Activated CD8-positive, alpha-beta memory T cell treated with anti-CD3 and anti-CD28 coated beads, Interleukin-2, amount 50 U/mL, for 24 hours (primary cell): ENCODE measurements at regions not wholly inside any gene's neighbourhood (a gene's known extent, or its start where the extent isn't known, plus 50 kb on each side); places are given as distances from the start of the nearest gene placed in this dataset.

ENCODE experiments used
- DNase-seq: peaks from one replicate; pipeline ENCODE4 v3.0.0-alpha.2; 2020; ENCODE audit errors: extremely low read depth

DNA sequence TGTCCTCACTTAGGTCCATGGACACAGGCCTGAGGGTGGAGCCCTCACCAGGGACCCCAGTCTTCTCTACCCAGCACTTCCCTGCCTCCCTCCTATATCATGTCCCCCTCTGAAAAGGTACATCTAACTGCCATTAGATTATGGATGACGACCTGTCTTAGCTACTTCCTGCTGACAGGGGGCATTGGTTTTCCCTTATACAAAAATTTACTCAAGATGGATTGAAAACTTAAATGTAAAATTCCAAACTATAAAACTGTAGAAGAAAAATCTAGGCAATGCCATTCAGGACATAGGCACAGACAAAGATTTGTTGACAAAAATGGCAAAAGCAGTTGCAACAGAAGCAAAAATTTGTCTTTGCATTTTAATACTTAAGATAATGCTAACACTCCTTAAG lies 623.2 kb upstream of the FAM174A start:
- no peak for DNase-seq

DNA sequence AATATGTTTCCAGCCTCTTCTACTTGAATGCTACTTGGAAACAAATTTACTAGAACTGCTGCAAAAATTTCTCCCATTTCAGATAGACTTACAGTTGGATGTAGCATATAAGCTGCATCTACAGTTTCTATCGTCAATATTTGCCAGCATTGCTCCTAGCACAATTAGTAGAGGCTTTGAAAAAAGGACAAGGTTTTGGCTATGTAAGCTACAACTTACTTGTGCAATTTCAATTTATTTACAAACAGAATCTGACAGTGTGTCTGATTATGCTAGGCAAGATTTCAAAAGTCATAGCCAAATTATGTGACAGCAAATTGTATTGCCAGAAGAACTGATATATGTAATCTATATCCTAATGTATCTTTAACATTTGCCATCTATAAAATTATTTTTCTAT lies 628.4 kb upstream of the FAM174A start:
- no peak for DNase-seq

DNA sequence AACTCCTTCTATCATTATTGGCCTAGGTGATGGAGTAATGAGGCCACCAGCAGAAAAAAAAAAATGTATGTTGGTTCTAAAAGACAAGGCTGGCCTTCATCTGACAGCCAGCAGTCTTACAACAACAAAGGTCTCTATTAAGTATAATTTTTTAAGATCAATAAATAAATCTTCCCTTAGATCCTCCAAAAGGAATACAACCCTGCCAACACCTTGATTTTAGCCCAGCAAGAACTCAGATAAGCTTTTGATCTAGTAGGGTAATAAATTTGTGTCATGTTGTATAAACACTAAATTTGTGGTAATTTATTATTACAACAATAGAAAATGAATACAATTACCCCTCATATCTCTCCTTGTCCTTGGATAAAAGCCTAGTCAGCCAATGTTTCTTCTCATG lies 633.2 kb upstream of the FAM174A start:
- DNase-seq = no peak

DNA sequence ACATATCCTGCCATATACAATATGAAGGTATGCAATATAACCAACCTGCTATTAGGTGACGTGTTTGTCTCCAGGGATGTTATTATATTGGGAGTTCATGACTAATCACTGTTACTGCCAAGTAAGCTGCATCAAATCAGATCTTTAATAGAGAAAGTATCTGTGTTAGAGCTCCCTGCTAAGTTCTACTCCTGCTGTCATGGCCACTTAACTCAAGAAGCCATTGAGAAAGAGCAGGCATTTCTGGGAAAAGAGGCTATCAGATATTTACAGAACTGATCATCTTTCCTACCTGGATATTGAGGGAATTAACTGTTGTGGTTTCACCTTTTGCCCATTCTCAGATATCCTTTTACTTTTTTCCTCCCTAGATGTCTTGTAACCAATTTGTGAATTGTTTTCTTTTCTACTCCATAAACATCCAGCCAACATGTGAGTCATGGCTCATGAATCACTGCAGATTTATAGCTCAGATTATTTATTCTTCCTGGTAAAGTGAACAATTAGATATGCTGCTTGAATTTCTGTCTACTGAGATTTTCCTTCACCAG lies 634.8 kb upstream of the FAM174A start:
- no peak for DNase-seq

DNA sequence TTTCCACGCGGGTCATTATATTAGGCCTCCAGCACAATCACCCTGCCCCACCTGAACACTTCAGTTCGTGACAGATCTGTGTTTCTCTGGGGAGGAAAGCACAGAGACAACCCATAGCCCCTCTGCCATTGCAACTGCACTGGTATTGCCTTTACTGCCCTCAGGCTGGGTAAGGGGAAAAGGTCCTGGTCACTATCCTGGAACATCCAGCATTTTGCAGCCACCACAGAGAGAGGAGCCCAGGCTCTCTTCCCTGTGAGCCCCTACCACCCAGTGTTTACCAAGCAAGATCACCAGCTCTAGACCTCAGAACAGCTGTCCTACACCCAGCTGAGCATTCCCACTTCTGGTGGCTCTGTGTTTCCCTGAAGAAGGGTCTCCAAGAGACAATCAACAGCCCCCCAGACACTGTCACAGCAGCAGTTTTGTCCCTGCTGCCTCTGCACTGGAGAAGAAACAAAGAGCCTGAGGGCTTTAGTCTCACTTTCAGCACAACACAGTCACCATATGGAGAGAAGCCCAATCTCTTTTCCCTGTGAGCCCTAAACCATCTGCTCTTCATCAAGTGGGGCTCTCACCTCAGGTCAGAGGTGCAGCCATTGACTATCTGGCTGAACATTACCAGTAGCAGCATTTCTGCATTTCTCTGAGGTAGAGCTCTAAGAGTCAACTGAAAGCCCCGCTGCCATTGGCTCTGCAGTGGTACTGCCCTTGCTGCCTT lies 655.2 kb upstream of the FAM174A start:
- no peak for DNase-seq

DNA sequence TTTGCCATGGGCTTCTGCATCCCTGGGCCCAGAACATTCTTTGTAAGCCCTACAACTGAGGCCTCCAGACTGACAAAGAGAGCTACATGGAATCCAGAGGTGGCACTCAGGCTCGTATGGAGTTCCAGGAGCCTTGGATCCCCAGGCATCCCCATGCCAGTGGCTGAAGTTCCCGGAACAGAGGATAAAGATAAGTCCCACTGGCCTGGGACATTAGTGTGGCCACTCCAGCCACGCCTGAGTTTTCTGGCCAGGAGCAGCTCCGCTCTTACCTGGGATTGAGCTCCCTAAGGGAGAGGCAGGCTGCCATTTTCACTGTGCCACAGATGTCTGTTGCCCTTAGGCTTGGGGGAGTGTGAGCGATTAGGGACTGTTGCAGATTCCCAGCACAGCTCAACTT lies 656.3 kb upstream of the FAM174A start:
- DNase-seq = no peak

DNA sequence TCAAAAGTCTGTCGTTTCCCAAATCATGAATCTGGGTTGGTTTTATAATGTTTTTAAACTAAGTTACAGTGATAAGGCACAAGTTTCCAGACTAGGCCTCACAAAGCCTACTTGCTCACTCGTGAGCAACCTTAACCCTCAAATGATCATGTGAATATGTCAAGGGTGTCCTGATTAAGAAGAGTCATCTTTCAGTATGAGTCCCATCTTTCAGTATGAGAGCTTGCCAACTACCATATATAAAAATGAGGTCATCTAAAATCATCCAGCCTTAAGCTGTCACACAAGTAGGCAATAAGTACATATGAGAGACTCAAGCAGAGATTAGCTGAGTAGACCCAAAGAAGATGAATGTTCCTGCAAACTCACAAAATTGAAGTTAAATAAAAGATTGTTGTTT lies 668.4 kb upstream of the FAM174A start:
- DNase-seq = no peak

DNA sequence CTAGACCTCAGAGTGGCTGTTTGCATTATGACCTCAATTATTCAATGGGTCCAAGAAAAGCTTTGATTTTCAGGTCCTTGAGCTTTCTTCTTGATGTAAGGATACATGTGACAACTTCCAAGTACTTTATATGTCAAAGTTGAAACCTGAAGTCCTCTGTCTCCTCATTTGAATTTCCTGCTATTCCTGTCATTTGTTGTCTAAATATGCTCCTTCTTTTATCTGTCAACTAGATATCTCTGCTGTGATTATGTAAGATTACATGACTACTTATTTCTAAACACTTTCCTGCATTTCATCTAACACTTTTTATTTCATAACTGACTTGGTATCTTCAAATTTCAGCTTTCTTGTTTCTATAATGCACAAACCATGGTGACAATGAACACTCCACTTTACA lies 670.0 kb upstream of the FAM174A start:
- DNase-seq = no peak

DNA sequence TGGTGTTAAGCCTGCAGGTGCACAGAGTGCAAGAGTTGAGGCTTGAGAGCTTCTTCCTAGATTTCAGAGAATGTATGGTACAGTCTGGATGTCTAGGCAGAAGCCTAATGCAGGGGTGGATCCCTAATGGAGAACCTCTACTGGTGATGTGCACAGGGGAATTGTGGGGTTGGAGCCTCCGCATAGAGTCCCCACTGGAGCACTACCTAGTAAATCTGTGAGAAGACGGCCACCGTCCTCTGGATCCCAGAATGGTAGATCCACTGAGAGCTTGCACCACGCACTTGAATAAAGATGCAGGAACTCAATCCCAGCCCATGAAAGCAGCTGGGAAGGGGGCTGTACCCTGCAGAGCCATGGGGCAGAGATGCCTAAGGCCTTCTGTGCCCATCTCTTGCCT lies 699.4 kb upstream of the FAM174A start:
- DNase-seq = no peak

DNA sequence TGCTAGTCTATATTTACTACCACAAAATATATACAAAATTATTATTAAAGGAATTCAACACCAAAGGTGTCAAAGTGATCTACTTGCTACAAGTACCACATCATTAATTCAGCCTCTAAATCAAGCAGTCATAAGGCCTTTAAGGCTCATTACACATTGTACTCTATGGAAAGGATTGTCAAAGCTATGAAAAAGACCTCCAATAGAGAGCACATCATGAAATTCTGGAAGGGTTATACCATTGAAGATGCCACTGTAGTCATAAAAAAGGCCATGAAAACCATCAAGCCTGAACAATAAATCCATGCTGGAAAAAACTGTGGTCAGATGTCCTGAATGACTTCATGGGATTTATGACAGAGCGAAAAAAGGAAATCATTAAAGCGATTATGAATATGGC lies 708.0 kb upstream of the FAM174A start:
- DNase-seq = no peak

DNA sequence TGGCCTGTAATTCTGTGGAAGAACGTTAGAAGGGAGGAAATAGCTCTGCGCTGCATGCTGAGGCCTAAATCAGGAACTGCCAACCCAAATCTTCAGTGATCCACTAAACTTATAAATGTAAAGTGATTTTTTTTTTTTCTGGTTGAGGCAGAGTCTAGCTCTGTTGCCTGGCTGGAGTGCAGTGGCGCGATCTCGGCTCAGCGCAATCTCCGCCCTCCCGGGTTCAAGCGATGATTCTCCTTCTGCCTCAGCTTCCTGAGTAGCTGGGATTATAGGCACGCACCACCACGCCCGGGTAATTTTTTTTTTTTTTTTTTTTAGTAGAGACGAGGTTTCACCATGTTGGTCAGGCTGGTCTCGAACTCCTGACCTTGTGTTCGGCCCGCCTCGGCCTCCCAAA lies 717.4 kb upstream of the FAM174A start:
- DNase-seq = no peak

DNA sequence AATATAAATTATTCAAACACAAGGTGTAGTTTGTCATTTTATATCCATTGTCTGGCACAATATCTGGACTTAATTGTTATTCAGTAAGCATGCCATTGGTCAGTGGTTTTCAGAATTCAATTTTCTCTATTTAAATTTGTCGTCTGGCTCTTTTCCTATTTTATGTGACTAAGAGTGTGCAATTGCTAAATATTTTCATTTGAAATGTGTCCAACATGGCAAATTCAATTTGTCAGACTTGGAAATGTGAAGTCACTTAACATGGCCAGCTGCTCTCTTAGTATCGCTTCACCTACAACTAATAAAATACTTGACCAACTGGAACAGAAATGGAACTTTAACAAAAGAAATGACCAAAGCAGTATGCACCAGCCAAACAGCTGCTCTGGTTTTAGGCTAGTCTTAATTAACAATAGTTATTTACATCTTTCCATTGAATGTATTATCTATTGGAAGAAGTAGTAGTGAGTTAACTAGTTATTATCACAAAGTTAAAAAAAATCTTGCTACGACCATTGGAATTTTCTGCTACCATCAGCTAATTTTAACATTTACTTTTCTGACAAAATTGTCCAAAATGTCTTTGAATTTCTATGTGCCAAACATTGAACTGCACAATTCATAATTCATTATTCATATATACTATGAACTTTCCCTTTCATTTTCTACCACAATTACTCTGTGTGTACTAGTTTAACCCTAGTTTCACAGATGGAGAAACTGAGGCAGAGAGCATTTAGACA lies 720.7 kb upstream of the FAM174A start:
- no peak for DNase-seq

DNA sequence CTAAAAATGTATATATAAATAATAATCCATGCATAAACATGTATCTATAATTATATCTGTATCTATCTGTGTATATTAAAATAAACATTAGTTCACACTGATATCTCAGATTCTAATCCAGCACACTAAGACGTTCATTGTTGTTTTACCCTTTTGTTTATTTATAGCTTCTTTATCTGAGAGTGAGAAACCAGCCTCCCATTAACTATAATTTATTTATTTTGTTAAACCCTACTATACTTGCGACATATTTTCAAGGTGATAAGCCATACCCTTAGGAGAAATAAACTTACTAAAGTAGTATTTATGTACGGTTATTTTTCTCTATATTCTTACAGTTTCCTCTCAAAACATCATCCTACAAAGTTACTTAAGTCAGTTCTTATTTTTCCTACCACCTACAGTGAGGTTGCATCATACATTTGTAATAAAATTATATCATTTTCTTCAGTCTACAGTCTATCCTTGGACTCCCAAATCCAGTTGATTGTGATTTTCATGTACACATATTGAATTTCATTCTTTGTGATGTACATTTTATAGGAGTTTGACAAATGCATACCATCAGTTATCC lies 726.4 kb upstream of the FAM174A start:
- DNase-seq = no peak

DNA sequence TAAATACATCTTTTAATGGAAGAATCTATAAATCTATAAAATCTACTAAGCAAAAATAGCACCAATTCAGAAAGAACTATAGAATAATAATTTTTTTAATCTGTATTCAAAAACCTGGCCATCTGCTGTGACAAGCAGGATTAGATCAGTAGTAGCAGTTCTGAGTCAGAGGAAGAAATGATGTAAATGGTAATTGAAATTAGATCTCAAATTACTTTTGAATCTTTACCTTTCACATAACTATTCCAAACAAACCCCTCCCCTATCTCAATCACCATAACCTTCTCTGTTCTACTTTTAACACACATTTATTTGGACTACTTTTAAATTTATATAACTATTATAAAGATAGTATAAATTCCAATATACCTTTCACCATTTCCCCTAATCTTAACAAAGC lies 727.8 kb upstream of the FAM174A start:
- DNase-seq = no peak

DNA sequence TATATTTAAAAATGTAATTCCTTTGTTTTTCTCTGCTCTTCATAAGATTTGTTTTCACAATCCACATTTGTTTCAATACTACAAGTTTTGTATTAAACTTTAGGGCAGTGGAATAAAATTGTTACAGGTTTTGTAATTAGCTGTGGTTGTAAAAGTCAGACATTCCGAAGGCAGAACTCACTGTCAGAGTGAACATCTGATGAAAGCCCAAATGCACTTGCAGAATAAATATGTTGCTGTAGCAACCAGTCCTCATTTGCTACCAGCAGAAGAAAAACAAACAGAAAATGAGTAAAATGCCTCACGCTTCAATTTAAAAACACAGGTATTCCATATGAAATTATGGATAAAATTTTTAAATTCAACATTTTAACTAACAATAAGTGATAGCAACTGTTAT lies 740.1 kb upstream of the FAM174A start:
- DNase-seq = no peak

DNA sequence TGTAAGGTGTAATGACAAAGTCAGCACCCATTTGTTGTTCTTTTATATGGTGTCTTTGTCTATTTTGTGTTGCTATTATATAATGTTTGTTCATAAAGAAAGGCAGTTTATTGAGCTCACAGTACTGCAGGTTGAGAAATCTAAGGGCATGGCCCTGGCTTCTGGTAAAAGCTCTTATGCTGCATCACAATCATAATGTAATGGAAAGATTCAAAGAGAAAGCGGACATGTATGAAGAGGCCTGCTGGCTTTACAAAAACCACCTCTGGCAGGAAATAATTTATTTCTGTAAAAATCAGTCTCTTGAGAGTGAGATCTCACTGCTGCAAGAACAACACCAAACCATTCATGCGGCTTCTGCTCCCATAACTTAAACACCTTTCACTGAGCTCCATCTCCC lies 746.7 kb upstream of the FAM174A start:
- no peak for DNase-seq

DNA sequence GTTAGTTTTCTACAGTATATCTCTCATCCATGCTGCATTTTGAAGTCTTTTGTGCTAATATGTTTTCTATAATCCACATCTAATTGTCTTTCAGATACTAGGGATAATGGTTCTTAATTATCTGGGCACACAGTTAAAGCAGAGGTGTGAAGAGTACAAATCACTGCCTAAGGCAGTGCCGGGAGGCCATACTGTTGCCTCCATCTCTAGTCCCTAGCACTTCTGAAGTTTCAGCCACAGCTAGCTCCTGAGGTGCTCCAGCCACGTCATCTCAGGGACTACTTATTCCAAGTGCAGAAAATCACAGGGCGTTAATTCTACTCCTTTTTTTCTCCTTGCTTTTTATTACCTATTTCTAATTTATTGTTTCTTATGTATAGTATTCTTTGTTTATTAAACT lies 760.0 kb upstream of the FAM174A start:
- DNase-seq = no peak

DNA sequence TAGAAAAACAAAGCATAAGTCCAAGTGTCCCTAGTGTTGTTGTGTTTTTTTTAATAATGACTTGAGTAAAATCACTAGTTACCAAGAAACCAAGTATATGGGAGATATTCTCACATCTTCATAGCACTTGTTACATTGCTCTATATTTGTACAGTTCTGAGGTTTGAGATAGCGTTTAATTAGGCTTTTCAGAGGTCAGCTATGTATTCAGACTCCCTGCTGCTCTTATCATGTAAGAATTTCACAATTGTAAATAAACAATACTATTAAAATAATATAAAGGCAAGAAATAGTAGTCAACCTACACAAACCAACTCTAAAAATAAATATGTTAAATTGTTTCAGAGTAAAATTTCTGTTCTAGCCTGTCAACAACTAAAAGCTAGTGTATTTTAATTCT lies 761.9 kb upstream of the FAM174A start:
- no peak for DNase-seq

DNA sequence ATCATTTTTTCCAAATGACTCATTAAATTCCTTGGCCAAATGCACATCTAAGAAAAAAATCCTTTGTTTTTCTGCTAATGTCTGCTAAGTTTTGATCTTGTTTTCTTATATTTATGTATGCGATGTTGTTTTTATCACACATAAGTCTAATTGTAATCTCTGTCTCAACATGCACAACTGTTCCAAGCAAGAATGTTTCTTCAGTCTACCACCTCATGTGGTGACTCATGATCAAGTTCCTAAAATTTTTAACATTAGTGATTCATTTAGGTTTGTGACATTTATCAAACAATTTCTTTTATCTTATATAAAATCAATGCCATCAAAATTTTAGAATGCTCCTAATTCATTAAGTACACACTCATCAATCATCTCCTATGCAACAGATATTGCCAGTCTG lies 763.9 kb upstream of the FAM174A start:
- DNase-seq = no peak

DNA sequence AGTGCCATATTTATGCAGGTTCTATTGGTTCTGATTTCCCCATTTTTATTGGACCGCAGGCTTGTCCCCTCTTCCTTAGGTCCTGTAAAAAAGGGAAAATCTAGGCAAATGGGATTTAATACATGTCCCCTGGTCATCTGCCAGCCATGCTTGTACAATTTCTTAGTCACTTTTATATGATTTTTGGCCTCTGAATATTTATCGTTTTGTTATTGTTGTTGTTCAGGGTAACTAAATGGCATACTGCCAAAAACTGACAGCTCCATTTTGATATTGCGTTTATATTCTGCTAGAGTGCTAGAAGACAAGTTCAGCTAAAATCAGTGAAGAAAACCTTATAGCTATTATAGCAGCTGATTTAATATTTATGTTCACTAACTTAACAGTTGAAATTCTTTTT lies 770.2 kb upstream of the FAM174A start:
- DNase-seq = no peak

DNA sequence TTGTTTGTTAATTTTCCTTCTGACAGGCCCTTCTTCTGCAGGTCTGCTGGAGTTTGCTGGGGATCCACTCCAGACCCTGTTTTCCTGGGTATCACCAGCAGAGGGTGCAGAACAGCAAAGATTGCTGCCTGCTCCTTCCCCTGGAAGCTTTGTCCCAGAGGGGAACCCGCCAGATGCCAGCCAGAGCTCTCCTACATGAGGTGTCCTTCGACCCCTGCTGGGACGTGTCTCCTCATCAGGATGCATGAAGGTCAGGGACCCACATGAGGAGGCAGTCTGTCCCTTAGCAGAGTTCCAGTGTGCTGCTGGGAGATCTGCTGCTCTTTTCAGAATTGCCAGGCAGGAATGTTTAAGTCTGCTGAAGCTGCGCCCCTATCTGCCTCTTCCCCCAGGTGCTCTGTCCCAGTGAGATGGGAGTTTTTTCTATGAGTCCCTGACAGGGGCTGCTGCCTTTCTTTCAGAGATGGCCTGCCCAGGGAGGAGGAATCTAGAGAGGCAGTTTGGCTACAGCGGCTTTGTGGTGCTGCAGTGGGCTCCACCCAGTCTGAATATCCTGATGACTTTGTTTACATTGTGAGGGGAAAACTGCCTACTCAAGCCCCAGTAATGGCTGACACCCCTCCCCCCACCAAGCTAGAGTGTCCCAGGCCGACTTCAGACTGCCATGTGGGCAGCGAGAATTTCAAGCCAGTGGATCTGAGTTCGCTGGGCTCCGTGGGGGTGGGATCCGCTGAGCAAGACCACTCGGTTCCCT lies 772.0 kb upstream of the FAM174A start:
- DNase-seq = no peak

DNA sequence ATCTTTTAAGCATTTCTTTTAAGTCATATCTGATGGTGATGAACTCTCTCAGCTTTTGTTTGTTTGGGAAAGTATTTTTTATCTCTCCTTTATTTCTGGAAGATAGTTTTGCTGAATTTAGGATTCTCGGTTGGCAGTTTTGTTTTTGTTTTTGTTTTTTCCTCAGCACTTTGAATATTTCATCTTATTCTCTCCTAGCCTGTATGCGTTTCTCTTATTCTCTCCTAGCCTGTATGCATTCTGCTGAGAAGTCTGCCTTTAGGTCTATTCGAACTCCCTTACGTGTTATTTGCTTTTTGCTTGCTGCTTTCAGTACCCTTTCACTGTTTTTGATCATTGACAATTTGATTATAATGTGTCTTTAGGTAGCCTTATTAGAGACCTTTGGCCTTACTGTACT lies 787.8 kb upstream of the FAM174A start:
- no peak for DNase-seq
